Common myeloid progenitor, CD34-positive (primary cell): ENCODE measurements at regions not wholly inside any gene's neighbourhood (a gene's known extent, or its start where the extent isn't known, plus 50 kb on each side); places are given as distances from the start of the nearest gene placed in this dataset.

Experiments
- CTCF ChIA-PET: fragments of 350-600 bp; sonication (Branson Sonifier 250); formaldehyde crosslinking; loops from one replicate; lab custom pipeline; 2021; ENCODE audit warnings: antibody characterized with exemption; lab: Charles Lee
- POLR2A ChIA-PET: fragments of 350-600 bp; sonication (Branson Sonifier 250); formaldehyde crosslinking; loops from one replicate; lab custom pipeline; 2021; ENCODE audit warnings: antibody characterized with exemption; lab: Charles Lee
- DNase-seq, 3 donors: peaks; one replicate each; pipeline versions ENCODE4 v3.0.0 to v3.0.0-alpha.2; 2013
- H3K27ac ChIP-seq, 2 experiments: 1 replicate in 1 of 2; 2 replicates in 1 of 2; pipeline ENCODE4 v1.7.0; 2013; ENCODE audit warnings: inconsistent platforms in 2 of 2, low read length in 2 of 2, mild to moderate bottlenecking in 2 of 2, low read depth in 1 of 2, moderate library complexity in 1 of 2; ENCODE audit not compliant: severe bottlenecking in 2 of 2, insufficient read depth in 1 of 2, poor library complexity in 1 of 2
- H3K27me3 ChIP-seq, 5 experiments: replicated peaks in 2 of 5; 1 replicate in 3 of 5; 2 replicates in 2 of 5; pipeline versions ENCODE4 v1.6.1 to v1.7.0; 2013; ENCODE audit warnings: low read length in 4 of 5, mild to moderate bottlenecking in 2 of 5, moderate library complexity in 2 of 5, inconsistent platforms in 1 of 5; ENCODE audit not compliant: insufficient read depth in 5 of 5, control insufficient read depth in 4 of 5
- H3K36me3 ChIP-seq, 4 experiments: 1 replicate in 2 of 4; 2 replicates in 2 of 4; pipeline versions ENCODE4 v1.6.1 to v1.7.0; 2013; ENCODE audit warnings: low read length in 3 of 4, control low read depth in 1 of 4, mild to moderate bottlenecking in 1 of 4; ENCODE audit not compliant: control insufficient read depth in 4 of 4, insufficient read depth in 4 of 4
- H3K4me1 ChIP-seq, 4 experiments: 1 replicate in 3 of 4; 2 replicates in 1 of 4; pipeline versions ENCODE4 v1.6.1 to v1.7.1; 2013; ENCODE audit warnings: low read length in 3 of 4, mild to moderate bottlenecking in 3 of 4, control low read depth in 1 of 4, inconsistent platforms in 1 of 4, moderate library complexity in 1 of 4; ENCODE audit not compliant: control insufficient read depth in 4 of 4, insufficient read depth in 4 of 4; ENCODE audit errors: control extremely low read depth in 1 of 4
- H3K4me3 ChIP-seq, 7 experiments: 1 replicate in 4 of 7; 2 replicates in 3 of 7; pipeline versions ENCODE4 v1.5.1 to v1.7.0; 2013; ENCODE audit warnings: mild to moderate bottlenecking in 7 of 7, low read length in 6 of 7, moderate library complexity in 6 of 7, inconsistent platforms in 2 of 7, low read depth in 2 of 7, control low read depth in 1 of 7; ENCODE audit not compliant: insufficient read depth in 4 of 7, control insufficient read depth in 1 of 7; ENCODE audit errors: extremely low read depth in 1 of 7
- H3K9me3 ChIP-seq, 5 experiments: 1 replicate in 4 of 5; 2 replicates in 1 of 5; pipeline versions ENCODE4 v1.6.1 to v1.7.1; 2013; ENCODE audit warnings: low read length in 4 of 5, mild to moderate bottlenecking in 2 of 5, inconsistent platforms in 1 of 5, low read depth in 1 of 5, moderate library complexity in 1 of 5; ENCODE audit not compliant: control insufficient read depth in 4 of 5, insufficient read depth in 2 of 5; ENCODE audit errors: control extremely low read depth in 1 of 5
- WGBS: methylation state at CpG from one replicate; pipeline ENCODE4 v1.1.5; 2013; ENCODE audit not compliant: insufficient coverage; 5-methylcytosine and 5-hydroxymethylcytosine counted together

DNA sequence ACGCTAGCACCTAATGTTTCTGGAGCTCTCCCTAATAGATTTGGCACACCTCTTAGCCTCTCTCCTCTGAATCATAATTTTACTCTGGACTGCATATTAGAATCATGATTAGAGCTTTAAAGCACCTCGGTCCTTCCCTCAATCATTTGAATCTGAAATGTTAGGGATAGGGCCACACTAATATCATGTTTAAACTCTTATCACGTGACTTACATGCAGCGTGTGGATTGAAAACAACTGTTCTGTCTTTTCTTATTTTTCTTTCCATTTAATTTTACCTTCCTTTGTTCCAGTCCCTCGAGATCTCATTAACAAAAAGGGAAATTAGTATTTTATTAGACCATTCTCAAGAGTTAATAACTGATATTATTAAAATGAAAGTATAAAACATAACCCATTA, 762.5 kb upstream of the FLRT2 start:
- Histone ChIP-seq H3K27ac (no peak overlapping the region), H3K4me3 (no peak overlapping the region), H3K27me3 (no peaks in the 10 kb centered on the region), H3K4me1 (no peaks in the 10 kb centered on the region), H3K36me3 (no peaks in the 10 kb centered on the region), H3K9me3 (peaks cover 0 to 16% (median 2%) of the 10 kb centered on the region in 5 experiments)
- DNase-seq, result no peak
- WGBS, result 100% methylated on average over 3 of the region's 5 CpGs
- POLR2A ChIA-PET, result no interaction called here
- CTCF ChIA-PET, result no interaction called here

DNA sequence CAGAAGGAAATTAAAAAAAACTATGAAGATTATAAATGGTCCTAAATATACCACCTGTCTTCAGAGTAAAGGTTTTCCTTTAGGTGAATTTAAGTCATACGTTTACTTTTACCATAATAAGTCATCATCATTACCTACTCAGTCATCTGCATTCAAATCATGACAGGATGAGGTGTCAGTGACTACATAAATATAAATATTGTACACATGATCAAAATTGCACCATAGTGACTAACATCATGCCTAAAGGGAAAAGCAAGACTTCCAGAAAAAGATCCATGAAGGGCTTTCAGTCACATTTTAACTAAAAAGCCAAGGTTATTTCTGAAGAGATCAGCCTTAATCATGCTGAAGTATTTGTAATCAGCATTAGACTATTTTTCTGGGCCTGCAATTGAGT, 759.9 kb upstream of the FLRT2 start:
- no peak overlapping the region for H3K4me3 ChIP-seq
- no CpG with 5 or more reads among the region's 1 CpG for WGBS
- ChIA-PET POLR2A (no interaction called here), CTCF (no interaction called here)
- no peaks in the 10 kb centered on the region for H3K27me3 ChIP-seq
- H3K27ac ChIP-seq, result no peak overlapping the region
- DNase-seq, result no peak
- no peaks in the 10 kb centered on the region for H3K36me3 ChIP-seq
- H3K4me1 ChIP-seq, result no peaks in the 10 kb centered on the region
- H3K9me3 ChIP-seq, result peaks cover 0 to 6% (median 0%) of the 10 kb centered on the region in 5 experiments

DNA sequence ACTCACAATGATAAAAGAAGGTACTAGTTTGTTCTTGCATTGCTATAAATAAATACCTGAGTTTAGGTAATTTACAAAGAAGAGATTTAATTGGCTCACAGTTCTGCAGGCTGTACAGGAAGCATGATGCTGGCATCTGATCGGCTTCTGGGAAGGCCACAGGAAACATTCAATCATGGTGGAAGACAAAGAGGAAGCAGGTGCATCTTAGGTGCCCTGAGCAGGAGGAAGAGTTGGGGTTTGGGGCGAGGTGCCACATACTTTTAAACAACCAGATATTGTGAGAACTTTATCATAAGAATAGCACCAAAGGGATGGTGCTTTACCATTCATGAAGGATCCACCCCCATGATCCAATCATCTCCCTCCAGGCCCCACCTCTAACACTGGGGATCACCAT, 752.6 kb upstream of the FLRT2 start:
- peak; percentile 5 to 74 (median 54) for DNase-seq
- H3K27me3 ChIP-seq, result no peaks in the 10 kb centered on the region
- no peaks in the 10 kb centered on the region for H3K36me3 ChIP-seq
- no peak overlapping the region for H3K27ac ChIP-seq
- peaks cover 0 to 3% (median 0%) of the 10 kb centered on the region in 5 experiments for H3K9me3 ChIP-seq
- CTCF ChIA-PET, result no interaction called here
- peaks cover 0 to 5% (median 1%) of the 10 kb centered on the region in 4 experiments for H3K4me1 ChIP-seq
- no peak overlapping the region for H3K4me3 ChIP-seq
- POLR2A ChIA-PET, result no interaction called here
- WGBS, result 0% methylated on average over 1 of the region's 2 CpGs

DNA sequence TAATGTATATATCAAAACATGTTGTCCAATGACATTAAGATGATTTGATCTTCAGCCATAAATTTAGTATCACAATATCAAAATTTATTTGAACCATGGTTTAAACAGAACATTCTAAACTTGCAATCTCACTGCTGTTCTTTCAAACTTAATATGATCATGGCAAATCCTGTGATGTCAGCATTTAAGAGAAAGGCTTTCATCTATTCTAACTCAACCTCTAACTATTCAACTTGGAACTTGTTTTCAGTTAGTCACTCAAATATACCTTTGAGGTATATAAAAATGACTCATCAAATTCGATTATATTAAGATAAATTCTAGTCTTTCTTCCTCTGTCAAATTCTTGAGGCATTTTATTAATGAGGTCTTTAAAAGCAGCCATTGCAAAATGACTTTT, 747.0 kb upstream of the FLRT2 start:
- no CpG with 5 or more reads among the region's 1 CpG for WGBS
- Histone ChIP-seq H3K4me3 (no peak overlapping the region), H3K27me3 (no peaks in the 10 kb centered on the region), H3K9me3 (no peaks in the 10 kb centered on the region), H3K36me3 (no peaks in the 10 kb centered on the region), H3K27ac (no peak overlapping the region), H3K4me1 (no peaks in the 10 kb centered on the region)
- ChIA-PET CTCF (no interaction called here), POLR2A (no interaction called here)
- DNase-seq, result no peak

DNA sequence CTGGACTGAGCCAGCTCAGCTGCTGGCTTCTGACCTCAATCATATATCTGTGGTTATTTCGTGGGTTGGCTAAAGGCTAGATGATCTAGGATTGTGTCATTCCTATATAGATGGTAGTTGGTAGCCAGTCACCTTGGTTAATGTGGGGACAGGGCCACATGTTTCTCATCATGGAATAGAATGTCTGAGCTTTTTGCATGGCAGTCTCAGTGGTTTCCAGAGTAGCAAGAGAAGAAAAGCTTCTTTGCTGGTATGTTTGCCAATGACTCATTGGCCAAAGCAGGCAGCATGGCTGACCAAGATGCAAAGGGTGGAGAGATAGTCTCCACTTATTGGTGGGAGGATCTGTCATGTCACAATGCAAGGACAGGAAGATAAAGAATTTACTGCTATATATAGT, 746.4 kb upstream of the FLRT2 start:
- no peaks in the 10 kb centered on the region for H3K36me3 ChIP-seq
- ChIA-PET CTCF (no interaction called here), POLR2A (no interaction called here)
- no peak overlapping the region for H3K27ac ChIP-seq
- H3K4me1 ChIP-seq, result no peaks in the 10 kb centered on the region
- H3K9me3 ChIP-seq, result no peaks in the 10 kb centered on the region
- H3K27me3 ChIP-seq, result no peaks in the 10 kb centered on the region
- DNase-seq, result no peak
- no peak overlapping the region for H3K4me3 ChIP-seq
- WGBS, result no CpG with 5 or more reads among the region's 1 CpG

DNA sequence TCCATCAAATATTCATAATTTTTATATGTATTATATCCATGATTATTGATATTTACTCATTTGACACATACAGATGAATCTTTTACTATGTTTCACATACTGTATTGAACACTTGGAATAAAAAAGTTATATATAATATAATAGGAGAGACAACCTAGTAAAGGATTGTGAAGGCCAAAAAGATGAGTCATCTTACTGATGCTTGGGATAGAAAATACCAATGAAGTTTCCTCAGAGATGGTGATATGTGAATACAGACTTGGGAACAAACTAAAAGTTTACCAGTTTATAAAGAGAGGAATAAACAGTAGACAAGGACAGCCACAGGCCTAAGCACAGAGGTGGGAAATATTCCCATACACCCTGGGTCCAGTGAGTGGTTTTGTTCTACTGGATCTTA, 743.9 kb upstream of the FLRT2 start:
- no peak overlapping the region for H3K4me3 ChIP-seq
- CTCF ChIA-PET, result no interaction called here

DNA sequence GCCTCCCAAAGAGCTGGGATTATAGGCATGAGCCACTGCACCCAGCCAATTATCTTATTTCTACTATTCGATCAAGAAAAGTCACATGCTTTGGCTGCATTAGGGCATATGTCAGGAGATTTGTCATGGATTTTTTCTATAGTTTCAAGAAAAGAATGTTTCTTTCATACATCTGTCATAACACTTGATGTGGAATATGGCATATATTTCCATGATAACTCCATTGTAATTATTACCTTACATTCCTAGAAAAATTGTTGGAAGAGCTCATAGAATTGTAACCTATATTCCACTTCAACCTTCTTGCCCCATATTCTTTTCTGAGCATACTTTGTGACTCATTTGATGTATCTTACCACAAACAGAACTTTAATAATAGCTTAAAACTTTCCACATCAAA, 740.9 kb upstream of the FLRT2 start:
- no peak overlapping the region for H3K4me3 ChIP-seq
- no peaks in the 10 kb centered on the region for H3K4me1 ChIP-seq
- DNase-seq, result no peak
- H3K27me3 ChIP-seq, result no peaks in the 10 kb centered on the region
- ChIA-PET CTCF (no interaction called here), POLR2A (no interaction called here)
- WGBS, result no CpG with 5 or more reads among the region's 1 CpG
- H3K27ac ChIP-seq, result no peak overlapping the region
- no peaks in the 10 kb centered on the region for H3K36me3 ChIP-seq
- no peaks in the 10 kb centered on the region for H3K9me3 ChIP-seq

More for the DNA sequence above, 743.9 kb upstream of the FLRT2 start:
- Histone ChIP-seq H3K36me3 (no peaks in the 10 kb centered on the region), H3K27me3 (no peaks in the 10 kb centered on the region), H3K27ac (no peak overlapping the region), H3K9me3 (no peaks in the 10 kb centered on the region), H3K4me1 (no peaks in the 10 kb centered on the region)
- DNase-seq, result no peak
- POLR2A ChIA-PET, result no interaction called here
